NCI-H2107 (cell line): ENCODE measurements at regions not wholly inside any gene's neighbourhood (a gene's known extent, or its start where the extent isn't known, plus 50 kb on each side); places are given as distances from the start of the nearest gene placed in this dataset.
"Not testable (repeated sequence)": the region's sequence is repeated elsewhere in the genome, so short reads cannot be mapped to it uniquely, and the experiment has no call there.

Experiments used
- DNase-seq: peaks from one replicate; lab custom pipeline; 2025; lab: John Stamatoyannopoulos, UW

- DNase-seq: no peak
Observed at GRCh38 chrX:128769495-128769894, 717.3 kb upstream of the ACTRT1 start.

GRCh38 chrX:128759745-128760144 is 707.5 kb upstream of the ACTRT1 start:
- no peak for DNase-seq

DNA sequence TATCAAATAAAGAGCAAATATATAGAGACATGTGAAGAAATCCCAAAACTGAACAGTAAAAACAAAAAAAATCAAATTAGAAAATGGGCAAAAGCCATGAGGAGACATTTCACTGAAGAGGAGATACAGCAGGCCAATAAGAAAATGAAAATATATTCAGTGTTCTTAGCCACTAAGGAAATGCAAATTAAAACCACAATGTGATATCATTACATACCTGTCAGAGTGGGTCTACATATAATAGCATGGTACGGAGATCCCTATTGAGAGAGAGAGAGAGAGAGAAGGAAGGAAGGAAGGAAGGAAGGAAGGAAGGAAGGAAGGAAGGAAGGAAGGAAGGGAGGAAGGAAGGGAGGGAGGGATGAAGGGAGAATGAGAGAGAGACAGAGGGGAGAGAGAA is 707.0 kb upstream of the ACTRT1 start:
- DNase-seq: no peak

- DNase-seq: no peak
Observed at GRCh38 chrX:128754130-128754529, 701.9 kb upstream of the ACTRT1 start.

DNA sequence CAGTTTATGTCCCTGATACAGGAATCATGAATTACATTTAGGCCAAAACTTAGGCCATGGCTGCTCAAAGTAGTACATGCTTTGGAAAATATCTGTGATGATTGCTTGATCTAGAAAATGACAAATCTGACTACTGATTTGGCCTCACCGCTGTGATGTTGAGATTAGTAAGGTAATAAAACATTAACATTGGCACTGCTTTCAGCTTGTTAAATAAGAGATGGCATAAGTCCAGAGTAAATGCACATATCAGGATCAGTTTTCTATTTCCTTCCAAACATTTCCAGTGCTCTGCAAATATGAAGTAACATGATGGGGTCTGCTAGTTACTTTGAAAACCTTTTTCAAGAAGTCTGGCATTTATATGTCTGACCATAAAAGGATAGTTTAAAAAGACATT is 687.3 kb upstream of the ACTRT1 start:
- DNase-seq: no peak

GRCh38 chrX:128728943-128729342 is 676.7 kb upstream of the ACTRT1 start:
- no peak for DNase-seq

GRCh38 chrX:128717635-128718578 is 665.7 kb upstream of the ACTRT1 start:
- no peak for DNase-seq

DNA sequence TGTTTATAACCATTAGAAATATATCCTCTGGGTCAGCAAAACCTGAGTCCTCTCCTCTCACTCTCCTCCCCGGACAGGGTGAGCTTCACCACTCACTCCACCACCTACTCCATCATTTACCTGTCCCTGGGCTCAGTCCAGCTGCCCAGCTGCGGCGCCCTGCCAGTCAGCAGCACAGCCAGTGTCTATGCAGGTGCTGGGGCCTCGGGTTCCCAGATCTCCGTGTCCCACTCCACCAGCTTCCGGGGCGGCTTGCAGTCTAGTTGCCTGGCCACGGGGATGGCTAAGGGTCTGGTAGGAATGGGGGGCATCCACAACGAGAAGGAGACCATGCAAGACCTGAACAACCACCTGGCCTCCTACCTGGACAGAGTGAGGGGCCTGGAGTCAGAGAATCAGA is 662.2 kb upstream of the ACTRT1 start:
- no peak for DNase-seq

- DNase-seq: no peak
Observed at GRCh38 chrX:128699716-128700285, 647.6 kb upstream of the ACTRT1 start.

- no peak for DNase-seq
Observed at GRCh38 chrX:128698573-128699181, 646.5 kb upstream of the ACTRT1 start.

DNA sequence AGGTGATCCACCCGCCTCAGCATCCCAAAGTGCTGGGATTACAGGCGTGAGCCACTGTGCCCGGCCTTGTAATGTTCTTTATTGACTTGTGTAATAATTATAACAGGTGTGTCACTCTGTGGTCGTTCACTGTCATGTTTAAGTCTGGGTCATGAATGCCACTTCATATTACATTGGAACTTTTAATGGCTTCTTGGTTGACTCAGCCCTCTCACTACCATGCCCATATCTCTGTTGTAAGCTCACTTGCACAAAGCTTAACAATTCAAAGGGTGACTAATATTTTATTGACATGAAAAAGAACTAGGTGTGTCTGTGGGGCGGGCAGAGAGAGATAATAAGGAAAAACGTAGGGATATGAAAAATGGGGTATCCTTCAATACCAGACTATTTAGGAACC is 639.7 kb upstream of the ACTRT1 start:
- DNase-seq: no peak

- DNase-seq: no peak
Observed at GRCh38 chrX:128685387-128685786, 633.2 kb upstream of the ACTRT1 start.

DNA sequence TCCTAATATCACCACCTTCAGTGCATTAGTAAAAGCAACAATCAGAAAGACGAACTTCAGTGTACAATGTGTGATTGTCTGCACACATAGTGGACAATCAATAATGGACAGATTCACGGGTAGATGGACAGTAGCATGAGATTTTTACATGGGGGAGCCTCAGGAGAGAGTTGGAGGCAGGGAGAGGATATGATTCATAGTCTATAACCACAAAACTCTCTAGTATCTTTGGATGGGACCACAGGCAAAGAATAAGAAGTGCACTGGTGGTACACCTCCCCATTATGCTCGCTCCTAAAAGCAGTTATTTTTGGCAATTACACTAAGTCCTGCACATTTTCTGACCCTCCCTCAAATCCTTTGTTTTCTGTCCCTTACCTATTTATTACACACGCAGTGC is 624.4 kb upstream of the ACTRT1 start:
- DNase-seq: no peak

DNA sequence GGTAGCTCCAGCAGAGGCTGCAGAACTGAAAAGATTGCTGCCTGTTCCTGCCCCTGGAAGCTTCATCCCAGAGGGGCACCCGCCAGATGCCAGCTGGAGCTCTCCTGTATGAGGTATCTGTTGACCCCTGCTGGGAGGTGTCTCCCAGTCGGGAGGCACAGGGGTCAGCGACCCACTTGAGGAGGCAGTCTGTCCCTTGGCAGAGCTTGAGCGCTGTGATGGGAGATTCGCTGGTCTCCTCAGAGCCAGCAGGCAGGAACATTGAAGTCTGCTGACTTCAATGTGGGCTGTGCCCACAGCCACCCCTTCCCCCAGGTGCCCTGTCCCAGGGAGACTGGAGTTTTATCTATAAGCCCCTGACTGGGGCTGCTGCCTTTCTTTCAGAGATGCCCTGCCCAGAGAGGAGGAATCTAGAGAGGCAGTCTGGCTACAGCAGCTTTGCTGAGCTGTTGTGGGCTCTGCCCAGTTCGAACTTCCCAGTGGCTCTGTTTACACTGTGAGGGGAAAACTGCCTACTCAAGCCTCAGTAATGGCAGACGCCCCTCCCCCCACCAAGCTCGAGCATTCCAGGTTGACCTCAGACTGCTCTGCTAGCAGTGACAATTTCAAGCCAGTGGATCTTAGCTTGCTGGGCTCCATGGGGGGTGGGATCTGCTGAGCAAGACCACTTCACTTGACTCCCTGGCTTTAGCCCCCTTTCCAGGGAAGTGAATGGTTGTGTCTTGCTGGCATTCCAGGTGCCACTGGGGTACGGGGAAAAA is 622.3 kb upstream of the ACTRT1 start:
- not testable (repeated sequence) for DNase-seq

- DNase-seq: no peak
Observed at GRCh38 chrX:128664211-128664610, 612.0 kb upstream of the ACTRT1 start.

DNA sequence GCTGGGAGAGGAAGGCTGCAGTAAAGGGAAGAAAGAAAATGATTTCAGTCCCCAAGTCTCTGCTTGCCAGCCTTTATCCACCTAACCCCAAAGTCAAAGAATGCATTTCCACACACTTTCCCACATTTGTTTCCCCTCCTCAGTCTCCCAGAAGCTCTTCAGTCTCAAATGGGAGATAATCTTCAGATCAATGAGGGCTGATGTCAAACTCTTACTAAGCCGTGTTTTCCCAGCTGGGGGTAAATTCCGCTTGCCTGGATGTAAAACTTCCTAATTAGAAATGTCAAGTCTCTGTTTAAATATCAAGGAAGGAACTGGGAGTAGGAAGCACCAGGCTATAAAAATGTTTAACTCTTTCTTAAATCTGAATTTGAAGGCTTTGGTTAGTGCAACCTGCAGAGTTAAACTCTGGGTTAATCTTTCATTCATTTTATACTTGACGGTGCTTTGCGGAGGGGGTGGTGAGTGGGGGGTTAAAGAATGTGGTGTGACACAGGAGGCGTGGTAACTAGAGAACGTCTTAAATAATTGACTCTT is 601.4 kb upstream of the ACTRT1 start:
- DNase-seq: no peak

DNA sequence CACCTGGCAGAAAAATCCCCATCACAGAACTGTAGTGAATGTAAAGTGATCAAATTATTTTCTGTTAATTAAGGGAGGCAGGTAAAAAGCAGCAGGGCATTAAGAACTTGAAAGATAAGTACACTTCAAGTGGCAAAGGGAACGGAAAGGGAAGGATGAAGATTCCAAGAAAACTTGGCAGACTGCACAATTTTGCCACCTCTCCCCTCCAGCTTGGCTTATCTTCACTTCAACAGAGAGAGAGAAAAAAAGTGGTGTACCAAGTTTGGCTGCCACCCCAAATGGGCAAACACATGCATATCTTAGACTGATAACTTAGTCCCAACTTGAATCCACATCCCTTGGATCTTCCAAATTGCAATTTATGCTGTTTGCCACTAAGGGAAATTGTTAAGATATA is 598.1 kb upstream of the ACTRT1 start:
- DNase-seq: no peak

- DNase-seq: no peak
Observed at GRCh38 chrX:128634754-128635153, 582.6 kb upstream of the ACTRT1 start.

DNA sequence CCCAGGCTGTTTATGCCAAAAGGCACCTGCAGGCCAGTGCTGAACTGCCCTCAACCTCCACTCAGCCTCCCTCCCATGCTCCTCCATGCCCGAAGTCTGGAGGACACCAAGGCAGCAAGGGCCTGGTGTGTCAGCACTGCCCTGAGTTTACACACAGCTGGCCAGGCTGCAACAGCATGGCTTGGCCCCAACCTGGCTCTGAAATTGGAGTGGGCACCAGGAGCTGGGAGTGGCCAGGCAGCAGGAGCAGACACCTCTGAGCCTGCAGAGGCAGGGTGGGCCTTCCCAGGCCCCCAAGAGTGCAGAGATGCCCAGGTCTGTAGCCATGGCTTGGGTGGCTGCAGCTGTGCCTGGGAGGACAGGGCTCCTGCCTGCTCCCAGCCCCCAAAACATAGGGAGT is 571.2 kb upstream of the ACTRT1 start:
- DNase-seq: no peak

DNA sequence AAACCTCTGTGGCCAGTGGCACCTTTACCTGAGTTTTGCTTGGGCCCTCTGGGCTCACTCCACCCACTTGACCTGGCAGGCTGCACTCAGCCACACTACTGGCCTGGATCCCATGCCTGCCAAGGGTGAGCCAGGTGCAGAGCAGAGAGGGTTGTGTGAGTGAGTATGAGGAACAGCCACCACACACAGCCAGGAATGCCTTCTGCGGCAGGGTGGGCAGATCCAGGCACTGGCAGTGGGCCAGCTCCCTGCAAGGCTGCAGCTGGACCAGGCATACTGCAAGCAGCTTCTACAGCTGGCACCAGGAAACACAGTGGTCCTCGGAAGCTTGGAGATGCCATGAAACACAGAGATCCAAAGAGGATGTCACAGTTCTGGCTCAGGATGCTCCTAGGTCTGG is 570.1 kb upstream of the ACTRT1 start:
- no peak for DNase-seq

- DNase-seq: no peak
Observed at GRCh38 chrX:128619490-128619889, 567.3 kb upstream of the ACTRT1 start.

DNA sequence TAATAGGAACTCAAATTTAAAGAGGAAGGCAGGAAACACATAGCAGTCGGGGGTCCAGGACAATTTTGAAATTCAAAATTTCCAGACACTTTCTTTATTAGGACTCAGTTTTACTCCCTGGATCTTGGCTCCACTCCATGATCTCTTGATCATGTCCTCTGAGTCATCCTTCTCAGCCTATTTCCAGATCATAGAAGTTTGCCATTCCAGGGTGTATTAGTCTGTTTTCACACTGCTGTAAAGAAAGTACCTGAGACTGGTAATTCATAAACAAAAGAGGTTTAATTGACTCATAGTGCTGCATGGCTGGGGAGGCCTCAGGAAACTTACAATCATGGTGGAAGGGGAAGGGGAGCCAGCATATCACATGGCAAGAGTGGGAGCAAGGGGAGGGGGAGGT is 564.7 kb upstream of the ACTRT1 start:
- DNase-seq: no peak
